ENCODE measurements at regions not wholly inside any gene's neighbourhood (a gene's known extent, or its start where the extent isn't known, plus 50 kb on each side); places are given as distances from the start of the nearest gene placed in this dataset.

GRCh38 chr21:38591218-38591537, 92.9 kb upstream of the ERG start:
- TF ChIP-seq EZH2phosphoT487 (IDR thresholded peaks at IDR 0.05; ENCODE audit: borderline replicate concordance, low read depth, low read length) = no peak
- no peak for TF ChIP-seq CTCF (conservative IDR thresholded peaks at IDR 0.05; ENCODE audit: low read length)
